ENCODE measurements at regions not wholly inside any gene's neighbourhood (a gene's known extent, or its start where the extent isn't known, plus 50 kb on each side); places are given as distances from the start of the nearest gene placed in this dataset.

DNA sequence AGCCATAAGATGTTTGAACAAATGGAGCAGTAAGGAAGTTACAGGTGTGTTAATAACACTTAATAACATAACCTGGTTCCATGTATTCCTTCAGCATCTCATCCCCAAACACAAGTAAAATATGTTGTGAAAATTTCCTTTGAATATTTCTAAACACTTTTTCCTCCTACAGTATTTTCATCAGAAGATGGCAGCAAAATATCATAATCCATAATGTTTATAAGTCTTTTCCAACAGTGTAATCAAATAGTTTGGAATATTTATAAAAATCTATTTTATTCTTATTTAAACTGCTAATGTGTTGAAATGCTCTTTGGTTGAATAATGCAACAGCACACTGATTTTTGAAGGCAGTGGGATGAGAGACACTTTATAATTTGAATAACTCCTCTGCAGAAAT is 1020.5 kb downstream of the OTOL1 start:
- no peaks in the 10 kb centered on the region for H3K9me3 ChIP-seq (ENCODE audit: control insufficient read depth, low read depth, low read length)
- no peak overlapping the region for H3K4ac ChIP-seq (ENCODE audit: low read depth, low read length)
- H3K23me2 ChIP-seq (ENCODE audit: insufficient read length, low read depth, low read length, poor library complexity, severe bottlenecking) = no peaks in the 10 kb centered on the region
- no peak overlapping the region for H2BK15ac ChIP-seq (ENCODE audit: low read depth, low read length)
- no peak overlapping the region for H3T11ph ChIP-seq (ENCODE audit: low read length)
- no peak overlapping the region for H3K9ac ChIP-seq (ENCODE audit: extremely low read depth, insufficient read length, low read length)
- Mint-ChIP-seq H3K36me3 (ENCODE audit: insufficient read depth in 1 of 3, low read depth in 3 of 3) (peaks cover 0 to 2% (median 1%) of the 10 kb centered on the region in 3 experiments; a peak in 4 of 7 replicates), H3K9me3 (peaks cover 0 to 2% of the 10 kb centered on the region in 2 experiments; a peak in 2 of 5 replicates), H3K4me1 (no peaks in the 10 kb centered on the region), H3K4me3 (no peak overlapping the region), H3K27ac (no peak overlapping the region), H3K27me3 (ENCODE audit: low read depth) (no peaks in the 10 kb centered on the region)
- no peaks in the 10 kb centered on the region for H3K79me2 ChIP-seq (ENCODE audit: insufficient read depth, low read length)
- no peak for DNase-seq
- H3K14ac ChIP-seq (ENCODE audit: insufficient read depth, low read length) = no peak overlapping the region
- no peaks in the 10 kb centered on the region for H4K20me1 ChIP-seq (ENCODE audit: control insufficient read depth, insufficient read depth, insufficient read length)
- H3K23ac ChIP-seq (ENCODE audit: insufficient read length, low read depth, low read length) = no peak overlapping the region
- H3K18ac ChIP-seq (ENCODE audit: insufficient read length, low read depth, low read length) = no peak overlapping the region
- H3K56ac ChIP-seq (ENCODE audit: insufficient read length, low read depth, low read length) = no peak overlapping the region
- H4K5ac ChIP-seq (ENCODE audit: insufficient read length, low read depth, low read length) = no peak overlapping the region
- no peaks in the 10 kb centered on the region for H3K27me3 ChIP-seq (ENCODE audit: insufficient read depth, low read length)
- H2BK12ac ChIP-seq (ENCODE audit: insufficient read length, low read depth, low read length) = no peak overlapping the region
- no peak overlapping the region for H2BK5ac ChIP-seq (ENCODE audit: insufficient read length, low read length)
- H2BK20ac ChIP-seq (ENCODE audit: low read depth, low read length, poor library complexity, severe bottlenecking) = no peak overlapping the region
- no peak overlapping the region for H4K91ac ChIP-seq (ENCODE audit: insufficient read length, low read depth, low read length)
- no peaks in the 10 kb centered on the region for H3K79me1 ChIP-seq (ENCODE audit: insufficient read depth, low read depth, low read length, poor library complexity, severe bottlenecking)
- H3K4me1 ChIP-seq (ENCODE audit: insufficient read depth, low read length) = no peaks in the 10 kb centered on the region
- H2BK120ac ChIP-seq (ENCODE audit: low read depth, low read length, poor library complexity, severe bottlenecking) = no peak overlapping the region
- no peak overlapping the region for H2AK5ac ChIP-seq (ENCODE audit: insufficient read length, low read length)
- H3K4me2 ChIP-seq (ENCODE audit: insufficient read depth, insufficient read length, low read length) = no peak overlapping the region
- TF ChIP-seq, protein P1, sequence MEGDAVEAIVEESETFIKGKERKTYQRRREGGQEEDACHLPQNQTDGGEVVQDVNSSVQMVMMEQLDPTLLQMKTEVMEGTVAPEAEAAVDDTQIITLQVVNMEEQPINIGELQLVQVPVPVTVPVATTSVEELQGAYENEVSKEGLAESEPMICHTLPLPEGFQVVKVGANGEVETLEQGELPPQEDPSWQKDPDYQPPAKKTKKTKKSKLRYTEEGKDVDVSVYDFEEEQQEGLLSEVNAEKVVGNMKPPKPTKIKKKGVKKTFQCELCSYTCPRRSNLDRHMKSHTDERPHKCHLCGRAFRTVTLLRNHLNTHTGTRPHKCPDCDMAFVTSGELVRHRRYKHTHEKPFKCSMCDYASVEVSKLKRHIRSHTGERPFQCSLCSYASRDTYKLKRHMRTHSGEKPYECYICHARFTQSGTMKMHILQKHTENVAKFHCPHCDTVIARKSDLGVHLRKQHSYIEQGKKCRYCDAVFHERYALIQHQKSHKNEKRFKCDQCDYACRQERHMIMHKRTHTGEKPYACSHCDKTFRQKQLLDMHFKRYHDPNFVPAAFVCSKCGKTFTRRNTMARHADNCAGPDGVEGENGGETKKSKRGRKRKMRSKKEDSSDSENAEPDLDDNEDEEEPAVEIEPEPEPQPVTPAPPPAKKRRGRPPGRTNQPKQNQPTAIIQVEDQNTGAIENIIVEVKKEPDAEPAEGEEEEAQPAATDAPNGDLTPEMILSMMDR (conservative IDR thresholded peaks at IDR 0.05) = no peak
- no peak overlapping the region for H4K8ac ChIP-seq (replicated peaks; ENCODE audit: insufficient read length, low read depth, low read length)
- H3K27ac ChIP-seq (ENCODE audit: insufficient read length, low read depth, low read length) = no peak overlapping the region
- no peak overlapping the region for H2AFZ ChIP-seq (ENCODE audit: low read length)

Measured in H9 (cell line).